GM12872 (cell line): ENCODE measurements at regions not wholly inside any gene's neighbourhood (a gene's known extent, or its start where the extent isn't known, plus 50 kb on each side); places are given as distances from the start of the nearest gene placed in this dataset.

Experiments
- TF ChIP-seq, protein P1 (sequence below): IDR thresholded peaks from 3 replicates; pipeline ENCODE4 v1.5.1; 2011; ENCODE audit warnings: low read depth, mild to moderate bottlenecking, low read length, moderate library complexity; ENCODE audit not compliant: insufficient read depth

DNA sequence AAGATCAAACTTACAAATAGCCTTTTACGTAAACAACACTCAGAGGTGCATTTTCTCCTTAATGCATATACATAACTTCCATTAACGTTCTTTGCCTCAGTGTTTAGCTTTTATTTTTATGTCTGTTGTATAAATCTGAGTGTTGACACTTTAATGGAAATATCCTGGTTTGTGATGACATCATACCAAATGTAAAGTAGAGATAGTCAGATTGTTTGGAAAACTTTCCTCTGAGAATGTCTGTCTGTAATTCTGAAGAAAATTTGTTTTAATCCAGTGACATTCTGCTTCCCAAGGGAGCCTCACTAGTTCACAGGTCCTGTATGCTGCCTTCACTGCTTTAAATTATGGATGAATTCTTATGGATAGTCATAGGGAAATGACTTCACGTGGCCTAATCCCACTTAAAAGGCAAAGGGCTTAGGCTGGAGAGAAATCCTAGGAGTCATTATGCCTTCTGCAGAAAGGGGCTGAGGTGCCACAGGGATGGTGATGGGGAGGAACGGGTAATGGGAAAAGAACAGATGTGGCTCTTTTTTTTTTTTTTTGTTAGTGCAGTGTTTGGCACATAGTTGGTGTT lies 93.2 kb downstream of the DNAJB9 start:
- TF ChIP-seq, protein P1, sequence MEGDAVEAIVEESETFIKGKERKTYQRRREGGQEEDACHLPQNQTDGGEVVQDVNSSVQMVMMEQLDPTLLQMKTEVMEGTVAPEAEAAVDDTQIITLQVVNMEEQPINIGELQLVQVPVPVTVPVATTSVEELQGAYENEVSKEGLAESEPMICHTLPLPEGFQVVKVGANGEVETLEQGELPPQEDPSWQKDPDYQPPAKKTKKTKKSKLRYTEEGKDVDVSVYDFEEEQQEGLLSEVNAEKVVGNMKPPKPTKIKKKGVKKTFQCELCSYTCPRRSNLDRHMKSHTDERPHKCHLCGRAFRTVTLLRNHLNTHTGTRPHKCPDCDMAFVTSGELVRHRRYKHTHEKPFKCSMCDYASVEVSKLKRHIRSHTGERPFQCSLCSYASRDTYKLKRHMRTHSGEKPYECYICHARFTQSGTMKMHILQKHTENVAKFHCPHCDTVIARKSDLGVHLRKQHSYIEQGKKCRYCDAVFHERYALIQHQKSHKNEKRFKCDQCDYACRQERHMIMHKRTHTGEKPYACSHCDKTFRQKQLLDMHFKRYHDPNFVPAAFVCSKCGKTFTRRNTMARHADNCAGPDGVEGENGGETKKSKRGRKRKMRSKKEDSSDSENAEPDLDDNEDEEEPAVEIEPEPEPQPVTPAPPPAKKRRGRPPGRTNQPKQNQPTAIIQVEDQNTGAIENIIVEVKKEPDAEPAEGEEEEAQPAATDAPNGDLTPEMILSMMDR = no peak

DNA sequence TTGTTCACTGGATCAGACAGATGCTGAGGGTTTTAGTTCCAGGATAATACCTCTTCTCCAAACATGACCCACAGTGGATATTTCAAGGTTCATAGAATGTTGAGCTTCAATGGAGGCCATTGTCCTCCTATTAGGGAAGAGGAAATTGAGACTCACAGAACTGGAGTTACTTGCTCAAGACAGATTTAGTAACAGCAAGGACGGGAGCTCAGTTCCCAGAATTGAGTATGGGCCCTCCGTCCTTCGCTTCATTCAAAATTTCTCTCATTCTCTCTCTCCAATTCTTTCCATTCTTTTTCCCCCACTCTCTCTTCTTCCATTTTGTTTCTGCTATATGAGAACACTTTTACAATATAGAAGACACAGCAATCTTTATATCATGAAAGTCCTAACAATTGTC lies 94.0 kb downstream of the DNAJB9 start:
- TF ChIP-seq, protein P1 = no peak

DNA sequence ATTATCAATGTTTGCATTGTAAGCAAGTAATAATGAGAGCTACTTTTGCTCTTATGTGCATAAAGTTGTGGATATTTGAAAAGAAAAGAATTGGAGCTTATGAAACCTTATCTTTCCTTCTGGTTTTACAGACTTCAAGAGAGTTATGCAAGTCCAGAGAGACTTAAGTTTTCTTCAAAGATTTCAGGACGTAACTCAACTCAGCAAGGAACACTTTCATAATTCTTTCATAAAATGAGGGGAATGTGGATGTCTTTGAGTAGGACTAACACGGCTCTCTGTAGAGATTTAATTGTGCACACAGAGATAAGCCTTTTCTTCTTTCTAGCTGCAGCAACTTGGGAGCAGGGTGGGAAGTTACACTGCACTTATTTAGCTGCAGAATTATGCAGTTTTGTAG lies 97.5 kb downstream of the DNAJB9 start:
- TF ChIP-seq, protein P1 = no peak

DNA sequence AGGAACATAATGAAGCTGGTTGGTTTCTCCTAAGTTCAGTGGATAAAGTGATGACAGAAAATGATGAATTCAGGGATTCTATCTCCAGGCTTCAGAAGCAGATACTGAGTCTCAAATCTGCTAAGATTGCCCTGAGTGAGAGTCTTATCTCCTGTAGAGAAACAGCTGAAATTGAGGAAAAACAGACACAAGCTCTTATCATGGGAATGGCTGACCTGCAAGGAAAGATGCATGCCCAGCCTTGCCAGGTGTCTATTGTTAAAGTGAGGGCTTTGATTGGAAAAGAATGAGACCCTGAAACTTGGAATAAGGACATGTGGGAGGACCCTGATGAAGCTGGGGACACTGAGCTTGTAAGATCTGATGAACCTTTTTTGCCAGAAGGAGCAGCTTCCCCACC lies 100.3 kb downstream of the DNAJB9 start:
- TF ChIP-seq, protein P1 = no peak

DNA sequence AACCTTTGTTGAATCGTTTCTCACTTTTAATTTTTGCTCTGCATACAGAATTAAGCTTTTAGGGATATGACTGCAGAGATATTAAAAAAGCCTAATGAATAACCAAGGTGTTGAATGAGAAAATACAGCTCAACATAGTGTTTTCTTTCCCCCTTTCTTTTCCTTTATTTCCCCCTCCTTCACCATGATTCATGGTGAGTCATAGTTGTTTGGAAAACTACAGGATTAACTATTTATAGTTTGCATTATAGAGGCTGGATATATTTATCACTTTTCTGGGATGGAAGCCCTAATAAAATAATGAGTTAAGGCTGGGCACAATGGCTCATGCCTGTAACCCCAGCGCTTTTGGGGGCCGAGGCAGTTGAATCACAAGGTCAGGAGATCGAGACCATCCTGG lies 115.0 kb downstream of the DNAJB9 start:
- TF ChIP-seq, protein P1 = no peak

DNA sequence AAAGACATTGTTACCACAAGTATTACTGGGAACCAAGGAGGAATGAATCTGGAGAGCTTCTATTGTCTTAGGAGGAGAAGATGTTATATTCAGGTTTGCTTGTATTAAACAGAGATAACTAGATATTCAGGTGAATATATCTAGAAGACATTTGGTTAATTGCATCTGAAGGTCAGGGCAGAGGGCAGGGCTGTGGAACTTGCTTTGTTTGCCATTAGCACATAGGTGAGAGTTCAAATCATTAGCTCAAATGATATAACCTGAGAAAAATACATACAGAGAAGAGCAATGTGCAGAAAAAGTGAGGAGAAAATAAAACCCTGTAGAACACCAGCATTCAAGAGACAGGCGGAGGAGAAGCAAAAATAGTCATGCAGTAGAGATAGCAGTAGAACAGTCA lies 116.8 kb downstream of the DNAJB9 start:
- TF ChIP-seq, protein P1 = no peak

DNA sequence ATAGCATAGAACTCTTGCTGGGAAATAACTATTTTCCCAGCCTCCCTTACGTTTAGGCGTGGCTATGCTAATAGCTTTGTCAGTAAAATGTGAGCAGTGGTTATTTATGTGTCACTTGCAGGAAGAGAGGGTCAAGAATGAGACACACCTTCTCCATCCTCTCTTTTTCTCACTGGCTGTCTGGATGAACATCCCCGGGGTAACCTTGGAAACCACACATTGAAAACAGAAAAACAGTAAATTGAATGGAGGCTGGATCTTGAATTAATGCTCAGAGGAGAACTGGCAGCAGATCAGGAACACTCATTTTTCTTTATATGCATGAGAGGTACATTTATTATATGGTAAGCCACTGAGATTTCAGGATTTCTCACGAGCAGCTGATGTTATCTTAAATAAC lies 127.6 kb downstream of the DNAJB9 start:
- TF ChIP-seq, protein P1 = no peak
